ENCODE measurements at regions not wholly inside any gene's neighbourhood (a gene's known extent, or its start where the extent isn't known, plus 50 kb on each side); places are given as distances from the start of the nearest gene placed in this dataset.

DNA sequence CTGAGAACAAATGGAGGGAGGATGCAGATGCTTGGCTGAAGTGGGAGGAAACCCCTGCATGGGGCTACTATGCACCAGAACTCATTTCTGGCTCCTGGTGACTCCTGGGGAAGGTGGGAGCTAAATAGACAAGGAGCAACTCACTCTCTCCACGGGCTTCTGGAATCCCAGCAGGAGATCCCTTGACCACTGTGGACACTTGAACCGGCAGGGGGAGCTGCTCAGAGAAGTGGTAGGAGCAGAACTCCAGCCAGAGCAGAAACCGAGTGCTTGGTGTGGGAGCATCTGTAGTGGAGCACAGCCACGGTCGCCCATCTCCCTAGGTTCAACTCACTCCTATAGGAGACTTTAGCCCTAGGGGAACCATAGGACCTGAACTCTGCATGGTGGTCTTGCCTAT lies 205.6 kb upstream of the GJB5 start:
- DNase-seq (ENCODE audit: low read depth, low spot score) (peak; percentile 10), ATAC-seq (peak; percentile 92)
- no peaks in the 10 kb centered on the region for H4K20me1 ChIP-seq (ENCODE audit: insufficient read depth)
- ChIA-PET POLR2A (no interaction called here), RAD21 (ENCODE audit: low non-redundant PET in 1 of 2, low total read pairs in 2 of 2, uncharacterized antibody in 2 of 2, unreplicated experiment in 2 of 2) (no interaction called here), CTCF (interaction anchor here (0.6 to 2.0 kb wide), 3 partner anchors 12 to 195 kb away, joined by 3 to 7 read pairs (median 3); no protein-coding TSS in a partner anchor)
- H3K36me3 ChIP-seq (ENCODE audit: control insufficient read depth in 1 of 2, insufficient read depth in 2 of 2, low read length in 2 of 2): no peaks in the 10 kb centered on the region
- H2AFZ ChIP-seq (ENCODE audit: low read depth, low read length, poor library complexity, severe bottlenecking): no peak overlapping the region
- peak; percentile 31; the same call in 1 of the 2 replicates for TF ChIP-seq RAD21 (IDR thresholded peaks at IDR 0.05; ENCODE audit: low read depth)
- TF ChIP-seq, protein P1, sequence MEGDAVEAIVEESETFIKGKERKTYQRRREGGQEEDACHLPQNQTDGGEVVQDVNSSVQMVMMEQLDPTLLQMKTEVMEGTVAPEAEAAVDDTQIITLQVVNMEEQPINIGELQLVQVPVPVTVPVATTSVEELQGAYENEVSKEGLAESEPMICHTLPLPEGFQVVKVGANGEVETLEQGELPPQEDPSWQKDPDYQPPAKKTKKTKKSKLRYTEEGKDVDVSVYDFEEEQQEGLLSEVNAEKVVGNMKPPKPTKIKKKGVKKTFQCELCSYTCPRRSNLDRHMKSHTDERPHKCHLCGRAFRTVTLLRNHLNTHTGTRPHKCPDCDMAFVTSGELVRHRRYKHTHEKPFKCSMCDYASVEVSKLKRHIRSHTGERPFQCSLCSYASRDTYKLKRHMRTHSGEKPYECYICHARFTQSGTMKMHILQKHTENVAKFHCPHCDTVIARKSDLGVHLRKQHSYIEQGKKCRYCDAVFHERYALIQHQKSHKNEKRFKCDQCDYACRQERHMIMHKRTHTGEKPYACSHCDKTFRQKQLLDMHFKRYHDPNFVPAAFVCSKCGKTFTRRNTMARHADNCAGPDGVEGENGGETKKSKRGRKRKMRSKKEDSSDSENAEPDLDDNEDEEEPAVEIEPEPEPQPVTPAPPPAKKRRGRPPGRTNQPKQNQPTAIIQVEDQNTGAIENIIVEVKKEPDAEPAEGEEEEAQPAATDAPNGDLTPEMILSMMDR (IDR thresholded peaks at IDR 0.05 in 2 of 3, conservative IDR thresholded peaks at IDR 0.05 in 1 of 3; ENCODE audit: borderline replicate concordance in 1 of 3, insufficient read depth in 1 of 3, low read depth in 2 of 3, low read length in 2 of 3): peak; percentile 39 to 73 (median 64); a peak in 5 of 6 replicates
- TF ChIP-seq, protein P2, sequence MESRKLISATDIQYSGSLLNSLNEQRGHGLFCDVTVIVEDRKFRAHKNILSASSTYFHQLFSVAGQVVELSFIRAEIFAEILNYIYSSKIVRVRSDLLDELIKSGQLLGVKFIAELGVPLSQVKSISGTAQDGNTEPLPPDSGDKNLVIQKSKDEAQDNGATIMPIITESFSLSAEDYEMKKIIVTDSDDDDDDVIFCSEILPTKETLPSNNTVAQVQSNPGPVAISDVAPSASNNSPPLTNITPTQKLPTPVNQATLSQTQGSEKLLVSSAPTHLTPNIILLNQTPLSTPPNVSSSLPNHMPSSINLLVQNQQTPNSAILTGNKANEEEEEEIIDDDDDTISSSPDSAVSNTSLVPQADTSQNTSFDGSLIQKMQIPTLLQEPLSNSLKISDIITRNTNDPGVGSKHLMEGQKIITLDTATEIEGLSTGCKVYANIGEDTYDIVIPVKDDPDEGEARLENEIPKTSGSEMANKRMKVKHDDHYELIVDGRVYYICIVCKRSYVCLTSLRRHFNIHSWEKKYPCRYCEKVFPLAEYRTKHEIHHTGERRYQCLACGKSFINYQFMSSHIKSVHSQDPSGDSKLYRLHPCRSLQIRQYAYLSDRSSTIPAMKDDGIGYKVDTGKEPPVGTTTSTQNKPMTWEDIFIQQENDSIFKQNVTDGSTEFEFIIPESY (IDR thresholded peaks at IDR 0.05; ENCODE audit: extremely low read depth, insufficient replicate concordance, low read length): no peak
- H3K27ac ChIP-seq (ENCODE audit: low read depth, low read length): no peak overlapping the region
- H3K9me2 ChIP-seq (ENCODE audit: insufficient read depth): no peaks in the 10 kb centered on the region
- H3K4me1 ChIP-seq (ENCODE audit: control insufficient read depth in 1 of 2, insufficient read depth in 2 of 2, low read length in 2 of 2): no peaks in the 10 kb centered on the region
- no peak overlapping the region for H3K9ac ChIP-seq (ENCODE audit: low read length)
- H3K4me3 ChIP-seq (replicated peaks in 1 of 2; ENCODE audit: low read depth in 1 of 2, low read length in 2 of 2): no peak overlapping the region
- no peaks in the 10 kb centered on the region for H3K79me2 ChIP-seq (ENCODE audit: insufficient read depth, low read length)
- no peaks in the 10 kb centered on the region for H3K9me3 ChIP-seq (ENCODE audit: control insufficient read depth in 1 of 2, insufficient read depth in 1 of 2, low read depth in 1 of 2, low read length in 2 of 2)
- intact Hi-C loops (cut with micrococcal nuclease): loop anchor here (2.0 kb wide), 1 partner anchor 50 kb away; no protein-coding TSS in a partner anchor
- BruUV-seq (replicated peaks): no TSS peak
- H3K27me3 ChIP-seq (ENCODE audit: insufficient read depth, low read length): no peaks in the 10 kb centered on the region
- H3K4me2 ChIP-seq (ENCODE audit: low read length): no peak overlapping the region

GRCh38 chr1:34578306-34578705 lies 176.5 kb upstream of the GJB5 start:
- Histone ChIP-seq H3K4me3 (replicated peaks in 1 of 2; ENCODE audit: low read depth in 1 of 2, low read length in 2 of 2) (no peak overlapping the region), H3K4me2 (ENCODE audit: low read length) (no peak overlapping the region), H3K9ac (ENCODE audit: low read length) (no peak overlapping the region), H3K27ac (ENCODE audit: low read depth, low read length) (no peak overlapping the region), H3K79me2 (ENCODE audit: insufficient read depth, low read length) (no peaks in the 10 kb centered on the region), H4K20me1 (ENCODE audit: insufficient read depth) (no peaks in the 10 kb centered on the region), H3K27me3 (ENCODE audit: insufficient read depth, low read length) (peaks cover 18% of the 10 kb centered on the region), H3K9me2 (ENCODE audit: insufficient read depth) (no peaks in the 10 kb centered on the region), H2AFZ (ENCODE audit: low read depth, low read length, poor library complexity, severe bottlenecking) (no peak overlapping the region), H3K9me3 (ENCODE audit: control insufficient read depth in 1 of 2, insufficient read depth in 1 of 2, low read depth in 1 of 2, low read length in 2 of 2) (no peaks in the 10 kb centered on the region), H3K36me3 (ENCODE audit: control insufficient read depth in 1 of 2, insufficient read depth in 2 of 2, low read length in 2 of 2) (no peaks in the 10 kb centered on the region), H3K4me1 (ENCODE audit: control insufficient read depth in 1 of 2, insufficient read depth in 2 of 2, low read length in 2 of 2) (no peaks in the 10 kb centered on the region)
- no peak for ATAC-seq
- intact Hi-C loops (cut with micrococcal nuclease): no loop called here
- no peak for DNase-seq (ENCODE audit: low read depth, low spot score)
- ChIA-PET POLR2A (no interaction called here), CTCF (no interaction called here), RAD21 (ENCODE audit: low non-redundant PET in 1 of 2, low total read pairs in 2 of 2, uncharacterized antibody in 2 of 2, unreplicated experiment in 2 of 2) (no interaction called here)
- no TSS peak for BruUV-seq (replicated peaks)
- TF ChIP-seq, protein P2 (IDR thresholded peaks at IDR 0.05; ENCODE audit: extremely low read depth, insufficient replicate concordance, low read length): no peak
- TF ChIP-seq JUND (IDR thresholded peaks at IDR 0.05): no peak
- TF ChIP-seq TCF7L2 (IDR thresholded peaks at IDR 0.05; ENCODE audit: borderline replicate concordance, extremely low read depth, insufficient read depth, insufficient read length): no peak
- no peak for TF ChIP-seq POLR2A (IDR thresholded peaks at IDR 0.05; ENCODE audit: borderline replicate concordance, extremely low read depth, insufficient read depth, insufficient read length)
- no peak for TF ChIP-seq POLR2AphosphoS5 (IDR thresholded peaks at IDR 0.05; ENCODE audit: low read depth, low read length)
- TF ChIP-seq CBX3 (IDR thresholded peaks at IDR 0.05; ENCODE audit: low read depth): no peak
- TF ChIP-seq ATF3 (IDR thresholded peaks at IDR 0.05): no peak

All from HCT116 (cell line).